RWPE1 (cell line): ENCODE measurements at regions not wholly inside any gene's neighbourhood (a gene's known extent, or its start where the extent isn't known, plus 50 kb on each side); places are given as distances from the start of the nearest gene placed in this dataset.

Source experiments
- CTCF ChIA-PET: fragments of 350-600 bp; sonication (Branson Sonifier 250); formaldehyde crosslinking; extraction: SDS; loops from one replicate; lab custom pipeline; 2021; lab: Yijun Ruan, JAX
- POLR2A ChIA-PET: fragments of 400-600 bp; formaldehyde crosslinking; extraction: SDS; loops from one replicate; lab custom pipeline; 2020; ENCODE audit warnings: antibody characterized with exemption; ENCODE audit not compliant: low non-redundant PET; lab: Yijun Ruan, JAX
- DNase-seq: peaks from one replicate; pipeline ENCODE4 v3.0.0; 2012; ENCODE audit warnings: low spot score
- H3K27ac ChIP-seq: fragments of 450-650 bp; 2 replicates; pipeline ENCODE4 v1.5.1; 2017
- TF ChIP-seq, protein P1 (sequence below): fragments of 450-650 bp; conservative IDR thresholded peaks from 2 replicates; pipeline ENCODE4 v1.5.1; 2017; ENCODE audit warnings: low read depth, mild to moderate bottlenecking

DNA sequence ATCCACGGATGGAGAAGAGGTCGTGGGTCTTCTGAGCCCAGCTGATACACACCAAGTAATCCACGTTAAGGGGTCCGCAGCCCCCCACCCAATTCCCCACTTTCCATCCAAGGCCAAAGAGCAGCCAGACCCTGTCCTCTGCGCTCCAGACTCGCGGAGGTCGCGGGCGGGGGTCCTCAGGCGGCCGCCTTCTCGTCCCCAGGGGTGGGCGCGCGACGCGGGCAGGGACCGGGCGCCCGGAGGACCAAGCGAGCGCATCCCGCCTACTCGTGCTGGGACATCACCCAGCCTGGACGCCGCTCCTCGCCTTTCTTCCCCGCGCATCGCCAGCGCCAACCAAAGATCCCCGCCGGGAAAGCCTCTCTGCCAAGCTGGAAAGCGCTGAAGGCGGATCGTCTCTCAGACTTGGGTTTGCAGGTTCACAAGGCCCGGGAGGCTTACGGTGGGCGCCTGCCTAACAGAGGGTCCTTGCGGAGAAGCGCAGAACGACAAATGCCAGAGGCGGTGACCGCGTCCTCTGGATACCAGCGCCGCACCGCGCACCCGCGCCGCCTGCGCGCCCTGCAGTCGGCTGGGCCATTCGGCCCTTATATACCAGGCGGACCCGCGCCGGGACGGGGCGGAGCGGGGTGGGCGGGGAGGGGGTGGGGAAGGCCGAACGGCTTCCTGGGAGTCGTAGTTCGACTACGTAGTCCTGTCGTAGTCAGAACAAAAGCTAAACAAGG is 471.6 kb downstream of the SOX9 start:
- peak; percentile 95 for DNase-seq
- H3K27ac ChIP-seq, result peak overlapping the region; percentile 98
- ChIA-PET POLR2A (interaction anchor here (0.5 to 1.2 kb wide), 3 partner anchors 49 to 599 kb away, joined by 3 to 4 read pairs (median 3); no protein-coding TSS in a partner anchor), CTCF (interaction anchor here (0.5 to 1.8 kb wide), 6 partner anchors 32 to 598 kb away, joined by 3 to 10 read pairs (median 4); no protein-coding TSS in a partner anchor)
- TF ChIP-seq, protein P1, sequence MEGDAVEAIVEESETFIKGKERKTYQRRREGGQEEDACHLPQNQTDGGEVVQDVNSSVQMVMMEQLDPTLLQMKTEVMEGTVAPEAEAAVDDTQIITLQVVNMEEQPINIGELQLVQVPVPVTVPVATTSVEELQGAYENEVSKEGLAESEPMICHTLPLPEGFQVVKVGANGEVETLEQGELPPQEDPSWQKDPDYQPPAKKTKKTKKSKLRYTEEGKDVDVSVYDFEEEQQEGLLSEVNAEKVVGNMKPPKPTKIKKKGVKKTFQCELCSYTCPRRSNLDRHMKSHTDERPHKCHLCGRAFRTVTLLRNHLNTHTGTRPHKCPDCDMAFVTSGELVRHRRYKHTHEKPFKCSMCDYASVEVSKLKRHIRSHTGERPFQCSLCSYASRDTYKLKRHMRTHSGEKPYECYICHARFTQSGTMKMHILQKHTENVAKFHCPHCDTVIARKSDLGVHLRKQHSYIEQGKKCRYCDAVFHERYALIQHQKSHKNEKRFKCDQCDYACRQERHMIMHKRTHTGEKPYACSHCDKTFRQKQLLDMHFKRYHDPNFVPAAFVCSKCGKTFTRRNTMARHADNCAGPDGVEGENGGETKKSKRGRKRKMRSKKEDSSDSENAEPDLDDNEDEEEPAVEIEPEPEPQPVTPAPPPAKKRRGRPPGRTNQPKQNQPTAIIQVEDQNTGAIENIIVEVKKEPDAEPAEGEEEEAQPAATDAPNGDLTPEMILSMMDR, result no peak

DNA sequence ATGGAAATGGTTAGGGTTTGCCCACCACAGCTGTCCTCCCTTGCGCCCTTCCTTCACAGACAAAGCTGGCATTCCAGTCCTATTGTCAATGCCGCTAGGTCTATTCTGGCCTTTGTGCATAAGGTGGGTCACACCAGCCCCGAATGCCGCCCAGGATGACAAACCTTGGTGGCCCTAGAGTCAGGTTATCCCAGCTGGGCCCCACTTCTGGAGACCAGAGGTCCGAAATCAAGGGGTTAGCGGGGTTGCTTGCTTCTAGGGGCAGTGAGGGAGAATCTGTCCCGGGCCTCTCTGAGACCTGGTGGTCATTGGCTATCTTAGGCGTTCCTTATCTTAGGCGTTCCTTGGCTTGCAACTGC is 472.1 kb downstream of the SOX9 start:
- TF ChIP-seq, protein P1, result no peak
- ChIA-PET POLR2A (interaction anchor here (0.5 to 0.6 kb wide), 2 partner anchors 48 to 598 kb away, joined by 3 read pairs; no protein-coding TSS in a partner anchor), CTCF (interaction anchor here (0.8 kb wide), 1 partner anchor 33 kb away, joined by 3 read pairs; no protein-coding TSS in a partner anchor)
- peak overlapping the region; percentile 98 for H3K27ac ChIP-seq
- DNase-seq, result no peak

DNA sequence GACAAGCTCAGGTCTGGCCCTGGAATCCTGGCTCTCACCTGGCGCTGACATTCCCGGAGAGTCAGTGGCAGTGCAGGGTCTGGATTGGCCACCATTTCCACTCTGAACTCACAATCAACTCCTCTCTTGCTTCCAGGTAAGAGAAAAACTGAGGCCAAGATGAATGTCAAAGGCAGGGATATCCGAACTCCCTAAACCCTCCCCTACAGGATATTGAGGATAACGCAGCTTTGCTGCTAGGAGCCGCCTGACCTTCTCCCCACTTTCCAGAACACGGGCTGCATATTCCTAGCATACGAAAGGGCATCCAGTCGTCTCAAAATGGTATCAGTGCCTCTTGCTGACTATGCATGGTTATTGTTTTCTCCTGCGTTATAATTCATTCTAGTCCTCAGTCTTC is 473.4 kb downstream of the SOX9 start:
- H3K27ac ChIP-seq, result no peak overlapping the region
- no peak for DNase-seq
- TF ChIP-seq, protein P1, result no peak
- POLR2A ChIA-PET, result no interaction called here
- CTCF ChIA-PET, result no interaction called here
